DMS 273 (cell line): ENCODE measurements at regions not wholly inside any gene's neighbourhood (a gene's known extent, or its start where the extent isn't known, plus 50 kb on each side); places are given as distances from the start of the nearest gene placed in this dataset.
"Not testable (repeated sequence)": the region's sequence is repeated elsewhere in the genome, so short reads cannot be mapped to it uniquely, and the experiment has no call there.

Experiments
- DNase-seq: peaks from one replicate; lab custom pipeline; 2025; ENCODE audit not compliant: unreplicated experiment; lab: John Stamatoyannopoulos, UW

DNA sequence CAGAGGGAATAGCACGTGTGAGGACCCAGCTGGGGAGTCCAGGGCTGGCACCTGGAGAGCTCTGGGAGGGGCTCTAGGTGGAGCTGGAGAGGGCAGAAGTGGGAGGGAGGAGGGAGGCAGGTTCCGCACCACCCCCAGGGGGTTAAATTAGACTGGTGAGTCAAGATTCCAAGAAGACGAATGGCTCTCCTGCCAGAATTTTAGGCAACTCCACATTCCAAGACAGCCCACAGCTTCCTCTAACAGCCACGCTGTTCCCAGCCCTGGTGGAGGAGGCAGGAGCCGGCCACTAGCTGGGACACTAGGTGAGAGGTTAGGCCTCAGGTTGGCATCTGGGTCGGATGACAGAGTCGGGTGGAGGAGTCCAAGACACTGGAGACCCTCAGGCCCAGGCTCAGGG, 60.2 kb downstream of the TFAP2C start:
- no peak for DNase-seq

DNA sequence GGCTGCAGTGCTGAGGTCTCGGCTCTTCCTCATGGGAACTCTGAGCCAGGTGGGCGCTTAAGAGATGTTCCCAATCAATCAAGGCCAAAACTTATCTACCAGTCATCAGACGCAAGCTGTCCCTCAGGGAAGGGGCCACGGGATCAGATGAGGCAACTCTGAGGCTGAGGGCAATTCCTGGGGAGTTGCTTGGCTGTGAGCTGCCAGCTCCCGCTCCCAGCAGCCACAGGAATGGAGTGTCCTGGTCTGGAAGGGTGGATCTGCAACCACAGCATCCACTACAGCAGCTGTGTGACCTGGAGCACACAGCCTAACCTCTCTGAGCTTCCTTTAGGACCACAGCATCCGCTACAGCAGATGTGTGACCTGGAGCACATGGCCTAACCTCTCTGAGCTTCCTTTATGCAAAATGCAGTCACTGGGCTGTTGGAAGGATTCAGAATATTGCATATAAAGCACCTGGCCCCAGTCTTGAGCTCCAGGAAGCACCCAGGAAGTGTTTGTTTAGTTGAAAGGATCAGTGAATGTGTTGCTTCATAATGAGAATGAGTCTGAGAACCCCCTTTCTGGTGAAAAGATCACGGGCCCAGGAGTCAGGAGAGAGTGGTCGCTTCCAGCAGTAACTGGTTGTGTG, 60.9 kb downstream of the TFAP2C start:
- no peak for DNase-seq

DNA sequence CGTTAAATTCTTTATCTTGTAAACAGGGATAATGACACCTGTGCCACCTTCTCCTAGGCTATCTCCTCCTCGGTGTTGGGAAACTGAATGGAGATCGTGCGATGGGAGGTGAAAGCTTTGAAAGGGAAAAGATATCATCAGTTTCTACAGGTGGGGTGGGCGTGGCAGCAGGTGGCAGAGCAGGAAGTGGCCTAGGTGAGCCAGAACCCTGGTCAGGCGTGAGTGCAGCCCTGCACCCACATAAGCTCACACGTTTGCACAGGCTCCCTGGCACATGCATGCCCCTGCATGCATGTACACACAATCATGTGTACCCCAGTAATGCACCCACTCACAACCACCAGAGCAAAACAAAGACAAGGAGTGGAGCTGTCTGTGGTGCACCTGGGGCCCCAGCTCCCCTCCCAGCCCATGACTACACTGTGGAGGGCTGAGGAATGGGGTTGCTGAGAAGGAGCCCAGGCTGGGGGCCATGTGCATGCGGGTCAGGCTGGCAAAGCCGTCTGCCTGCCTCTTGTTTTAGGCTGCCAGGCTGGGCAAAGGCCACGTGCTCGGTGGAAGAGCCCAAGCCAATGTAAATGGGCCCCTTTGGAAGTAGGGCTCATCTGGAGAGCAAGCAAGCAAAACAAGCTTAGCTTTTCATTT, 61.5 kb downstream of the TFAP2C start:
- no peak for DNase-seq

DNA sequence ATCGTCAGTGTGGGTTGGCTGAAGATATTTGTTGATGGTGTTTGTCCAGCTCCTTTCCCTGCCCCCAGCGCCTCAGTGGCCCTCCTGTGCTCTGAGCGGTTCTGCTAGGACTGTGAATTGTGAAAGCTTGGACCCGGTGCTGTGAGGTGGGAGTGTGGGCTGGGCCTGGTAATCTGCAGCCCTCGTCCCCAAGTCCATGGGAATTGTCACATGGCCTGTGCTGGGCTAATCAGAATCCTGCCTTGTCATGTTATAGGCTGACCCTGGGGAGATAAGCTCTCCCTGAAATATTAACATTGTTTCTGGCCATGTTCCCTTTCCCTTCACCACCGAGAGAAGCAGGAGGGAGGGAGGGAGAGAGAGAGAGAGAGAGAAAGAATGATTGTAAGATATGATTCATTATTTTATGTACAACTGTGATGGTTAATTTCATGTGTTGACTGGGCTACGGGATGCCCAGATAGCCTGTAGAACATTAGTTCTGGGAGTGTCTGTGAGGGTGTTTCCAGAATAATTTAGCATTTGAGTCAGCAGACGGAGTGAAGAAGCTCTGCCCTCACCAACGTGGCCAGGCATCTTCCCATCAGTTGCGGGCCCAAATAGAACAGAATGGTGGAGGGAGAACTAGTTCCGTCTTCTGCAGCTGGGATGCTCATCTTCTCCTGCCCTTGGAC, 62.4 kb downstream of the TFAP2C start:
- DNase-seq: no peak

DNA sequence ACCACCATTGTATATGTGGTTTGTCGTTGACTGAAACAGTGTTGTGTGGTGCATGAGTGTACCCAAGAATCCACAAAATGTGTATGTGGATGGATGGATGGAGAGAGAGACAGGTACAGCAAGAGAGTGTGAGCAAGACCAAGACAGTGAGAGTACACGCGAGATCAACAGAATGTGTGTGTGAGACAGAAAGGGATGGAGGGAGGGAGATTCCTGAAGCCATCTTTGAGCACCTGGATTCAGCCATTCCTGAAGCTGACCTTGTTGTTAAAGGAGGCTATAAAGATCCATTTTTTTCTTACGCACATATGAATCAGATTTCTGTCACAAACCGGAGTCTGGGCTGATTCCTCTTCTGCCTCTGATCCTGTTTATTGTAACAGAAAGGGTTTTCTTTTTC, 64.1 kb downstream of the TFAP2C start:
- no peak for DNase-seq

DNA sequence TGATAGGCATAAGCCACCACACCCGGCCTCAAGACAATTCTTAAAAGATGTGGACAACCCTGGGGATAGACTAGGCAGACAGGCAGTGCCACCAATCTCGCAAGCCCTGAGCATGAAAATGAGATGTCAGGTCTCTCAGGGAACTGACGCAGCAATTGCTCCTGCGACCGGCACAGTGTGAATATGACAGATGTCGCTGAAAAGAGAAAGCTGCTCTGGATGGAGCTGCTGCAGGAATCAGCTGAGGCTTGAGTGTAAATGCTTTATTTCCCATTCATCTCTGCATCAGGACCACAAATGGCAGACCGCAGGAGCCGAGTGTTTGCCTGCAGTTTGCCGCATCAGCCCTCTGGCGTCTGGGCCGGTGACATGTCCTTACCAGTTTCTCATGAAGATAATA, 68.4 kb downstream of the TFAP2C start:
- no peak for DNase-seq

DNA sequence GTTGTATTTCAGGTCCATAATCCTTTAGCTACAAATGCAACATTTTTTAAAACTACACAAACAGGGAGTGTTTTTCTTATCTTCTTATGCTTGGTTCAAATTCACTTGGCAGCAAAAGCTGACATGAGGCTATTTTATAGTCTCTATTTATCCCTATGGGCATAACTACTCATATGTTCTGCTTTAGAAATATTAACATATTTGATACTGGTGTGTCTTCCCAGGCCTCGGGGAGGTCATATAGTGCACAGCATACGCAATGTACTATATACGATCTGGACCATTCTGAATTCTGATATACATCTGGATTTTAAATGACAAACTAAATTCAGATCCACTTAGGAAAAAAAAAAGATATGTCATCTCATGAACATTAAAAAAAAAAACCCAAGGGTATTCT, 69.2 kb downstream of the TFAP2C start:
- no peak for DNase-seq

DNA sequence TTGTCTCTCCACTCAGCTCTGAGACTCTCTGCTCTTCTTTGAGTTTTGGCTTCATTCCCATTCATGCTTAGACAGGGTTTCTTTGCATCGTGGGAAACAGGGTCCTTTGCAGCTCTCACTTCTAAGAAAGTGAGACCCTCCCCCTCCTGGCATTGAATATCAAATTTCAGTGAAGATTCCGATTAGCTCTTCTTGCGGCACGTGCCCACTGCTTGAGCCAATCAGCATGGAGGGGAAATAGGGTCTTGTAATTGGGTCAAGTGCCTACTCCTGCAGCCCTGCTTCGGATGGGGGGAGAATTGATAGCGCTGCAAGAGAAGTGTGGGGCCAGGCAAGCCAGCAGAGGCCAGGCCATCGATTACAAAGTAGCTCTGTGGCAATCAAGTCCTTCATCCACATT, 69.6 kb downstream of the TFAP2C start:
- no peak for DNase-seq

DNA sequence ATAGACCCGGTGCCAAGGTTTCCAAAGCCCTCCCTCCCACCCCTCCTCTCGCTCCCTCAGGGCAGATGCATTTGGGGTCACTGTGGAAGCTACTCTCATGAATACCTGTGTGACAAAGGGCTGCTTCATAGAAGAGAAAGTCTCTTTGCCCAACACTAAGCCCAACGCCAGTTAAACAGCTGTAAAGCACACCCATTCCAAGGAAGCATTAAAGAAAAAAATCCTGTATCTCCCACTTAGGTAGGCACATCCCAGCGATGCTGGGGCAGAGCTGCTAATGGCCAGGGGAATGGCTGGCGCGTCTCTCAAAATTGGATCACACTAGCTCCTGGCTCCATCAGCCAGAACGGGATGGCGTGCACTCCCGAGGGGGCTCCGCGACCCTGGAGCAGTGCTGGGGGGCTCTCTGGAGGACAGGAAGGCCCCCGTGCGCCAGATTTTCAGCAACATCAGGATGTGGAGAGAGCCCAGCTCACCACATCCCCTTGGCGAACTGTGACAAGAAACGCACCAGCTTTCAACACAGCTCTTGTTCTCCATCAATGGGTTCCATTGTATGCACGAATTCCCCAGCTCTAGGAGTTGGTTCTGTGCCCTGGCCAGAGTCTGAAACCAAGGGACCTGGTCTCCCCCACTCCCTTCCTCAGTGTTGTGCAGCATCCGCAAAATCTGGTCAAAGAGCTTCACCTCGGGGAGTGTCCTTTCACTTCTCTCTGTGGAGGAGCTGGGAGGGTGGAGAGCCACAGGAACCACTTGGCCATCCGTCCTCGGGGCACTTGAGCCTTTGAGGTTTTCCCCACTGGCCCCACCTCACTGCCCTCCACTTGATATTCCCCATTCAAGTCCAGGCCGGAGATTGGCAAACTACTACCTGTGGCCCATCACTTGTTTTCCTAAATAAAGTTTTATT, 74.1 kb downstream of the TFAP2C start:
- DNase-seq: no peak

DNA sequence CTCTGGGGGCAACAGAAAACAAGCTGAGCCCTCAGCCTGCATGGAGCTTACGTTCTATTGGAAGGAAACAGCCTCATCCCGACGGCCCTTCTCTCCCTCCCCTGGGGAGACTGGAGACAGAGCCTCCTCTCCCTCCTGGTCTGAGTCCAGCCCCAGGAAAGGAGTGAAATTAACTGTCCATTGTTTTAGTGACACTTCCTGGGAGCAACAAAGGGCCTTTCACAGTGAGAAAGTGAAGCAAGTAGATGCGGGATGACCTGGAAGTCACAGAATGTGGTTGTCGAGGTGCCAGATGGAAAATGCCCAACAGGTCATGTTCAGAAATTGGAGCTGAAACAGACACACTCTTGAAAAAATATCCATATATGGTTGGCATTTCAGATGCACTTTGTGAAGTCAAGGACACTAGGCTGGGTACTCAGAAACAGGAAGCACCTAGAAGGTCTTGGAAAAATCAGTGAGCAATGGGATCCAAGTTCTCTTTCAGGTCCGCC, 77.8 kb downstream of the TFAP2C start:
- no peak for DNase-seq

DNA sequence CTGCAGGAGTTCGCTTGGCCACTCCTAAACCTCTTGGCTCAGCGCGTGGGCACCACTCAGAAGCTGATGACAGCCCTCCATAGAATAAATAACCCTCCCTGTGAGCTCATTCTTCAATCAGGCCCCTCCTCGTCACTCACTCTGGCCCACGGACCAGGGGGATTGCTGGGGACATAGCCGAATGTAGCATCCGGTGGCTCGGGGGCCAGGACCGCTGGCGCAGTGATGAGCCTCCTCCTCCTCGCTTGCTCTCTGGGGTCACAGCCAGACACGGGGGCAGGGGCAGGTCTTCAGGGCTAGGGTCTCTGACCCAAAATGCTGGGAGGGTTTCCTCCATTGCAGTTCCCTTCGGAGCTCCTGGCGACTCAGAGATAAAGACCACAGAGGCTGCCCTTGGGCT, 79.9 kb downstream of the TFAP2C start:
- no peak for DNase-seq

DNA sequence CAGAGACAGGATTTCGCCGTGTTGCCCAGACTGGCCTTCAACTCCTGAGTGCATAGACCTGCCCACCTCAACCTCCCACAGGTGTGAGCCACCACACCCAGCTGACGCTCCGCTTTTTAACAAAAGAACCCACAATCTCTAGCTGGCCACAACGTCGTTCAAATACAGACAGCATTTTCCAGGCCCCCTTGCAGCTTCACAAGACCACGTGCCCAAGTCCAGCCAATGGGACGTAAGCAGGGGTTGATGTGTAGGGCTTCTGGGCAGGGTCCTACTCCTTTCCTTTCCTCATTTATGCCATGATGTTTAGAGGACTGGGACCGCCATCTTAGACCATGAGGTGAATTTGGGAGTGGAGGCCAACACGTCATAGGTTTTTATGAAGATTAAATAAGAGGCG, 81.0 kb downstream of the TFAP2C start:
- DNase-seq: no peak

DNA sequence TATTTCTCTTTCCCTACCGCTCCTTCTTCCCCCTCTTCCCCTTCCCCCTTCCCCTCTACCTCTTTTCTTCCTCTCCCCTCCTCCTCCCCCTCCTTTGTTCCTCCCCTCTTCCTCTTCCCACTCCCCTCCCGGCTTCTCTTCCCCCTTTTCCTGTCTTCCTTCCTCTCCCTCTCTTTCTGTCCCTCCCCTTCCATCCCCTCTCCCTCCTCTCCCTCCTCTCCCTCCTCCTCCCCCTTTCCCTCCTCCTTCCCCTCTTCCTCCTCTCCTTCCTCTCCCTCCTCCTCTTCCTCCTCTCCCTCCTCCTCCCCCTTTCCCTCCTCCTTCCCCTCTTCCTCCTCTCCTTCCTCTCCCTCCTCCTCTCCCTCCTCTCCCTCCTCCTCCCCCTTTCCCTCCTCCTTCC, 81.5 kb downstream of the TFAP2C start:
- DNase-seq: not testable (repeated sequence)

DNA sequence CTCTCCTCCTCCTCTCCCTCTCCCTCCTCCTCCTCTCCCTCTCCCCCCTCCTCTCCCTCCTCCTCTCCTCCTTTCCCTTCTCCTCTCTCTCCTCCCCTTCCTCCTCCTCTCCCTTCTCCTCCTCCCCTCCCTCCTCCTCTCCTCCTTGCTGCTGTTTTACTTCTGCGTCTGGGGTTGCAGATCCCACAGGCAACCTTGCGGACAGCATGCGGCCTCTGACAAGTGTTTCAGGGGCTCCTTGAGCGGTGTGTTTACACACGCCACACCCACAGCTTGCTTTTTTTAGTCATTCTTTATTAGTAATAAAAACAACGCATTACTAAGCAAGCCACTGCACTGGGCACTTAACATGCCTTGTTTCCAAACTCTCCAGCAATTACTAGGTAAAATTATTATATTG, 81.9 kb downstream of the TFAP2C start:
- DNase-seq: no peak

DNA sequence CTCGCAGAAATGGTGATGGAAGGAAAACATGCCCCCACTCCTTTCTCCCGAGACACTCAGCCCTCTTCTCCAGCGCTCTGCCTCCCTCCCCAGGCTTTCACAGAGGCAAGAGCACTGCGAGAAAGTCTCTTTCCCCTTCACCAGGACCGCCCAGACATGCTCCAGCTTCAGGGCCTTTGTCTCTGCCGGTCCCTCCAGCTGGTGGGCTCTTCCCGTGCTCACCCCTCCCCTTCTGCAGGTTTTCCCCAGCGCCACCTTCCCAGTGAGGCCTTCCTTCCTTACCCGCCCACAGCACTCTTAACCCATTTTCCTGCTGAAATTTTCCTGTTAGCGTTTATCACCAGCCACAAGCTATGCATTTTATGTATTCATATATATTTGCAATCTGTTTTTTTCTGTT, 86.2 kb downstream of the TFAP2C start:
- DNase-seq: no peak

DNA sequence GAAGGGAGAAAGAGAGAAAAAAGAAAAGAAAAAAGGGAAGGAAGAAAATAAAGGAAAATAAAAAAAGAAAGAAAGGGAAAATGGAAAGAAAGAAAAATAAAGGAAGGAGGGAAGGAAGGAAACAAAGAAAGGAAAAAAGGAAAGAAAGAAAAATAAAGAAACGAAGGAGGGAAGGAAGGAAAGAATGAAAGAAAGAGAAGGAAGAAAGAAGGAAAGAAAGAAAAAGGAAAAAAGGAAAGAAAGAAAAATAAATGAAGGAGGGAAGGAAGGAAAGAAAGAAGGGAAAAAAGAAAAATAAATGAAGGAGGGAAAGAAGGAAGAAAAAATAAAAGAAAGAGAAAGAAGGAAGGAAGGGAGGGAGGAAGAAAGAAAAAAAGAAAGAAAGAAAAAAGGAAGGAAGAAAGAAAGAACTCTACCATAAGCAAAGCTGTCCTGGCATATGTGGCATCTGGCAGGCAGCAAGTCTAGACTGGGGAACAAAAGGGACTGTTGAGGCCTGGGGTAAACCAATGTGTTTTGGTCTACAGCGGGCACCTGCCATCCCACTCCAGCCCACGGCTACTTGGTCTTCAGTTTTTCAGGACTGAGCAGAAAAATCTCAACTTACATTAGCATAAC, 86.9 kb downstream of the TFAP2C start:
- DNase-seq: no peak

DNA sequence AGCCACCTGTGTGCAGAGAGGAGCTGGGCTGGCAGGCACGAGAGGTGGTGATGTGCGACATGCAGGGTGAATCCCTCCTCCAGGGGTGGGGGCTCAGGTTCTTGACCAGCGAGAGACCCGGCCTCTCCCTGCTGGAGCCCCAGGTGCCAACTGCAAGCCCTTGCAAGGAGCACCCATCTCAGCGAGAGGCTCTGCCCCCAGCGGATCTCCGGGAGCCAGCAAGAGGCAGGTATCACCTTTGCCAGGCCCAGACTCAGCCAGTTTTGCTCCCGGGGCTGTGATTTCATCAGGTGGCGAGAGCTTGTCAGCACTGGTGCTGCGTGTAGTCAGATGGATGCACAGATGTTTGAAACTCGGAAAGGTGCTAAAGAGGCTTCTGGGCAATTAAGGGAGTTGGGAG, 87.7 kb downstream of the TFAP2C start:
- DNase-seq: no peak

DNA sequence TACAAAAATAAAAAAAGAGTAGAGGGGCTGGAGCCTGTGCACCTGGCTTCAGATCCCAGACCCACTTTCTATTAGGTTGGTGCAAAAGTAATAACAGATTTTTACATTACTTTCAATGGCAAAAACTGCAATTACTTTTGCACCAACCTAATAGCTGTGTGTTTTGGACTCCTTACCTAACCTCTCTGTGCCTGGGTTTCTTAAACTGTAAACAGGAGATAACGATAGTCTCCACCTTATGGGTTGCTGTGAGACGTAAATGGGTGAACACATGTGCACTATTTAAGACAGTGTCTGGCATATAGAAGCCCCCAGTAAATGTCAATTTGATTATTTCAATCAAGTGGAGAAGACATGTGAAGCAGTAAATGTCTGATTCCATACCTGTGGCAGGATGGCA, 89.7 kb downstream of the TFAP2C start:
- no peak for DNase-seq

DNA sequence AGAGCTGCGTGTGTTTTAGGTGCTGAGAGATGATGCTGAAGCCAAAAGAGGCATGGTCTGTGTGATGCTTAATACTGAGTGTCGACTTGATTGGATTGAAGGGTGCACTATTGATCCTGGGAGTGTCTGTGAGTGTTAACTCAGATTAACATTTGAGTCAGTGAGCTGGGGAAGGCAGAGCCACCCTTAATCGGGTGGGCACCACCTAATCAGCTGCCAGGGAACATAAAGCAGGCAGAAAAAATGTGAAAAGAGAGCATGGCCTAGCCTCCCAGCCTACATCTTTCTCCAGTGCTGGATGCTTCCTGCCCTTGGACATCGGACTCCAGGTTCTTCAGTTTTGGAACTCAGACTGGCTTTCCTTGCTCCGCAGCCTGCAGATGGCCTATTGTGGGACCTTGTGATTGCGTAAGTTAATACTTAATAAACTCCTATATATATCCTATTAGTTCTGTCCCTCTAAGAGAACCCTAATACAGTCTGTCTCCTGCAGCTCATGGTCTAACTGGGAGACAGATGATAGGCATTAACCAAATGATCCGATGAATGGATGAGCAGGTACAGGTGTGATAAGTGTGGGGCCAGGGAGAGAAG, 91.6 kb downstream of the TFAP2C start:
- DNase-seq: no peak

DNA sequence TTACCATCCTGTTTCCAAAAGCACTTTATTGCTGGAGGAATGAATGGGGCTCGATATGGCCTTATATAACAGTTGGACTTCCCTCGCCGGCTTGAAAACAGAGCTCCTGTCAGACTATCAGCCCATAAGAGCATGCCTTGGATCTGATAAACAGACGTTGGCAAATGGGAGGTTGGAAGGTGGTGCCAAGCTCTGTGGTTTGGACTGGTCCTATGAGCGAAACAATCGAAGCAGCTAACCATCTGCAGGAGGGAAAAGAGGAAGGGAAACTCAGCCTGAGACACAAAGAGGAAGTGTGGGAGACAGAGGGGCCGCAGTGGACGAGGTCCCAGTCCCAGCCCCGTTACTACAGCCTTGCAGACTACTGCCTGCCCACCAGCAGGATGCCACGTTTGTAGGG, 92.9 kb downstream of the TFAP2C start:
- DNase-seq: no peak

DNA sequence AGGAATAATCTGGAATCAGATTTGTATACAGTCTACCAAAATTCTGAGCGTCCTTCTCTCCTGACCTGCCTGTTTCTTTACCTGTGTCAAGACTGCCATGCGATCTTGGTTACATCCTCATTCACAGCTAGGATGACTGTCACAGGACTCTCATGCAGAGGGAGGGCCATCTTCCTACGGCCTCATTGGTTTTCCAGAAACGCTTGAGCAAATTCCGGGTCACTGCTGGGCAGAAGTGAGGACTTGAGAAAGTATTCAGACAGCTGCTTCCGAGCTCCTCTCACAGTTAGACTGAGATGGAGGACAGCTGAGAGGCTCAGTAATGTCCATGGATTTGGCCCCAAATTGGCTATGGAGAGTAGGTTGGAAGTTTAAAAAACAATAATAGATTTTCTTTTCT, 94.2 kb downstream of the TFAP2C start:
- no peak for DNase-seq
